ENCODE measurements at regions not wholly inside any gene's neighbourhood (a gene's known extent, or its start where the extent isn't known, plus 50 kb on each side); places are given as distances from the start of the nearest gene placed in this dataset.

DNA sequence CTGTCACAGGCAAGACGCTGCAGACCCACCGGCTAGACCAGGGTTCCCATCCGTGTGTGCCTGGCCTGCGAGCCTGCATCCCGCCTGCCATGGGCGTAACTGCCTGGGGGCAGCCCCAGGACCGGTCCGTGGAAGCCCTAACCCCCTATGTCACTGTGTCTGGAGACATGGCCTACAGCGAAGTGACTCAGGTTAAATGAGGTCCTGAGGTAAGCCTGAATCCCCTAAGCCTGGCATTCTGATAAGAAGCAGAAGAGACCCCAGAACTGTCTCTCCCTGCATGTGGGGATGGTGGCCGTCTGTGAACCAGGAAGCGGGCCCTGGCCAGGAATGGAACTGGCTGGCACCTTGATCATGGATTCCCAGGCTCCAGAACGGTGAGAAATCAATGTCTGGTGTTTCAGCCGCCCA lies 570.1 kb downstream of the BRD1 start:
- TF ChIP-seq POLR2A (IDR thresholded peaks at IDR 0.05; ENCODE audit: low read depth, low read length) = no peak
- no peak for TF ChIP-seq POLR2AphosphoS5 (IDR thresholded peaks at IDR 0.05; ENCODE audit: low read depth, low read length)
- no peak for TF ChIP-seq SPI1 (IDR thresholded peaks at IDR 0.05; ENCODE audit: low read depth, low read length)
- no peak for TF ChIP-seq TAF1 (IDR thresholded peaks at IDR 0.05; ENCODE audit: low read depth, low read length)
- no peak for TF ChIP-seq POU2F2 (IDR thresholded peaks at IDR 0.05; ENCODE audit: low read depth, low read length)

Measured in GM12891 (cell line).